Chondrocyte (in vitro differentiated cells): ENCODE measurements at regions not wholly inside any gene's neighbourhood (a gene's known extent, or its start where the extent isn't known, plus 50 kb on each side); places are given as distances from the start of the nearest gene placed in this dataset.

ENCODE experiments used
- DNase-seq: peaks from one replicate; pipeline ENCODE4 v3.0.0; 2021; ENCODE audit warnings: mixed read lengths, low spot score
- H3K27ac Mint-ChIP-seq: one replicate; pipeline ENCODE4 v1.8.0; 2021; ENCODE audit warnings: mild to moderate bottlenecking, moderate library complexity, mixed read lengths; ENCODE audit not compliant: unreplicated experiment
- H3K27me3 Mint-ChIP-seq: 2 replicates; pipeline ENCODE4 v1.8.0; 2021; ENCODE audit warnings: low read depth, mixed read lengths
- H3K36me3 Mint-ChIP-seq: 2 replicates; pipeline ENCODE4 v1.8.0; 2021; ENCODE audit warnings: low read depth, mixed read lengths
- H3K4me1 Mint-ChIP-seq: 2 replicates; pipeline ENCODE4 v1.8.0; 2021; ENCODE audit warnings: low read depth, mild to moderate bottlenecking, mixed read lengths
- H3K4me3 Mint-ChIP-seq: one replicate; pipeline ENCODE4 v1.8.0; 2021; ENCODE audit warnings: mild to moderate bottlenecking, moderate library complexity, mixed read lengths; ENCODE audit not compliant: unreplicated experiment
- H3K9me3 Mint-ChIP-seq: 2 replicates; pipeline ENCODE4 v1.8.0; 2021; ENCODE audit warnings: low read depth, mixed read lengths
- TF ChIP-seq, protein P1 (sequence below): fragments of 200-600 bp; sonication (generic); IDR thresholded peaks from 2 replicates; pipeline ENCODE4 v1.5.0; 2021; ENCODE audit warnings: antibody characterized with exemption, mild to moderate bottlenecking, moderate library complexity

DNA sequence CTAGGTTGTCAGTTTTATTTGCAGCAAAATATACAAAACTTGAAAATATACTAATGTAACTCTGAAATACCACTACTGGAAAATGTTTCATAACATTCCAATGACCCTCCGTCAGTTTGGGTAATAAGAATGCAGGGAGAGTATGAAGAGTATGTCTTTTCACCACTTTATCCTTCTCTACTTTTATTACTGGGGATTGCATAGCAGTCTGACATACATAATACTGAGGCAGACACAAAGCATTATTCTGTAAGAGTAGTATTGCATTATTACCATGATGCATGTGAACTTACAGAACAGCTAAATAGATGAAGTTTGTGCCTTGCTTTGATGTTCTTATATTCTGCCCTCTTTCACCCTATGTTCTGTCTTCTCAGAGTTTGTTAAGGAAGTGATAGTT lies 151.8 kb upstream of the TPK1 start:
- H3K36me3 Mint-ChIP-seq, result no peaks in the 10 kb centered on the region
- no peak overlapping the region for H3K27ac Mint-ChIP-seq
- H3K4me3 Mint-ChIP-seq, result no peak overlapping the region
- no peak for DNase-seq
- H3K27me3 Mint-ChIP-seq, result no peaks in the 10 kb centered on the region
- no peaks in the 10 kb centered on the region for H3K4me1 Mint-ChIP-seq
- H3K9me3 Mint-ChIP-seq, result peaks cover 12% of the 10 kb centered on the region
- TF ChIP-seq, protein P1, sequence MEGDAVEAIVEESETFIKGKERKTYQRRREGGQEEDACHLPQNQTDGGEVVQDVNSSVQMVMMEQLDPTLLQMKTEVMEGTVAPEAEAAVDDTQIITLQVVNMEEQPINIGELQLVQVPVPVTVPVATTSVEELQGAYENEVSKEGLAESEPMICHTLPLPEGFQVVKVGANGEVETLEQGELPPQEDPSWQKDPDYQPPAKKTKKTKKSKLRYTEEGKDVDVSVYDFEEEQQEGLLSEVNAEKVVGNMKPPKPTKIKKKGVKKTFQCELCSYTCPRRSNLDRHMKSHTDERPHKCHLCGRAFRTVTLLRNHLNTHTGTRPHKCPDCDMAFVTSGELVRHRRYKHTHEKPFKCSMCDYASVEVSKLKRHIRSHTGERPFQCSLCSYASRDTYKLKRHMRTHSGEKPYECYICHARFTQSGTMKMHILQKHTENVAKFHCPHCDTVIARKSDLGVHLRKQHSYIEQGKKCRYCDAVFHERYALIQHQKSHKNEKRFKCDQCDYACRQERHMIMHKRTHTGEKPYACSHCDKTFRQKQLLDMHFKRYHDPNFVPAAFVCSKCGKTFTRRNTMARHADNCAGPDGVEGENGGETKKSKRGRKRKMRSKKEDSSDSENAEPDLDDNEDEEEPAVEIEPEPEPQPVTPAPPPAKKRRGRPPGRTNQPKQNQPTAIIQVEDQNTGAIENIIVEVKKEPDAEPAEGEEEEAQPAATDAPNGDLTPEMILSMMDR, result no peak

DNA sequence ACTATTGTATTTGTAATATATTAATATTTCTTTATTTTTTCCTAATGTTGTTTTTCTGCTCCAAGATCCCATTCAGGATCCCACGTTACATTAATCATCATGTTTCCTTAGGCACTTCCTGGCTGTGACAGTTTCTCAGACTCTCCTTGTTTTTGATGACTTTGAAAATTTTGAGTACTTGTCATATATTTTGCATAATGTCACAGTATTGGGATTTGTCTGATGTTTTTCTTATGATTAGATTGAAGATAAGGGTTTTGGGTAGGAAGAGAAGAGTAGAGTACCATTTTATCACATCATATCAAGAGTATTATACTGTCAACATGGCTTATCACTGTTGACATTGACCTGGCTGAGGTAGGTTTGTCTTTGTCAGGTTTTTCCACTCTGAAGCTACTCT lies 146.3 kb upstream of the TPK1 start:
- H3K4me3 Mint-ChIP-seq, result no peak overlapping the region

DNA sequence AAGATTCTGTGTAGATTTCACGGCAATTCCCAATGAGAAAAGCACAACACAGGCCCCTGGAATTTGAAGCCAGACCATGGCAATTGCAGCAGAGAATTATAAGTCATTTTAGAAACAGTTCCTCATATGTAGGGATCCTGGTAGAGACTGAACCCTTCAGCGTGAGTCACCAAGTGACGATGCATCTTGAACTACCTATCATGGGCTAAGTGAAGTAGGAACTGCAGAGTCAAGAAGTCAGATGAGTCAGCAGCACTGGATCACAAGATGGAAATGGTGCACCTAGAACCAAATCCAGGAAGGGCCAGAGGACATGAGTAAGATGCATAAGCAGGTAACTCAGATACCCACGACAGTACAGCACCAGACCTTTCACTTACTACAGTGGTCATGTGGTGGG lies 140.0 kb upstream of the TPK1 start:
- DNase-seq, result no peak
- TF ChIP-seq, protein P1, result no peak
- no peaks in the 10 kb centered on the region for H3K4me1 Mint-ChIP-seq
- no peak overlapping the region for H3K27ac Mint-ChIP-seq
- no peaks in the 10 kb centered on the region for H3K36me3 Mint-ChIP-seq
- H3K4me3 Mint-ChIP-seq, result no peak overlapping the region
- no peaks in the 10 kb centered on the region for H3K27me3 Mint-ChIP-seq
- H3K9me3 Mint-ChIP-seq, result peaks cover 11% of the 10 kb centered on the region

More for the DNA sequence above, 146.3 kb upstream of the TPK1 start:
- Mint-ChIP-seq H3K27ac (no peak overlapping the region), H3K4me1 (no peaks in the 10 kb centered on the region), H3K27me3 (no peaks in the 10 kb centered on the region), H3K36me3 (no peaks in the 10 kb centered on the region), H3K9me3 (peaks cover 9% of the 10 kb centered on the region)
- TF ChIP-seq, protein P1, result no peak
- DNase-seq, result no peak

- no peaks in the 10 kb centered on the region for H3K36me3 Mint-ChIP-seq
- H3K27me3 Mint-ChIP-seq, result peaks cover 2% of the 10 kb centered on the region
- no peak overlapping the region for H3K4me3 Mint-ChIP-seq
- TF ChIP-seq, protein P1, result no peak
- H3K27ac Mint-ChIP-seq, result no peak overlapping the region
- H3K9me3 Mint-ChIP-seq, result no peaks in the 10 kb centered on the region
- DNase-seq, result no peak
- no peaks in the 10 kb centered on the region for H3K4me1 Mint-ChIP-seq
These were observed 133.9 kb upstream of the TPK1 start for GRCh38 chr7:144969787-144970186.

DNA sequence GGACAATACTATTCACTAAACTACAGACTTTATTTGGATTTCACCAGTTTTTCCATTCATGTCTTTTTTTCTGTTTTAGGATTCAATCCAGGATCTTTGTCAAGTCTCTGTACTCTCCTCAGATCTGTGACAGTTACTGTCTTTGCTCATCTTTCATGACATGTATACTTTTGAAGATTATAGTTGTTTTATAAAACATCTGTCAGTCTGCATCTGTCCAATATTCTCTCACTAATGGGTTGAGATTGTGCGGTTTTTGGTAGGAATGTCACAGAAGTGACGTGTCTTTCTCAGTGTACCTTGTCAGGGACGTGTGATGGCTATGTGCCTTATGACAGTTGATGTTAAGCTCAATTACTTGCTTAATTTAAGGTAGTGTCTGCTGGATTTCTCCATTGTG lies 124.9 kb upstream of the TPK1 start:
- Mint-ChIP-seq H3K27ac (no peak overlapping the region), H3K9me3 (no peaks in the 10 kb centered on the region), H3K27me3 (peaks cover 3% of the 10 kb centered on the region), H3K36me3 (no peaks in the 10 kb centered on the region), H3K4me3 (no peak overlapping the region), H3K4me1 (no peaks in the 10 kb centered on the region)
- TF ChIP-seq, protein P1, result no peak
- no peak for DNase-seq
